Karpas-422 (cell line): ENCODE measurements at regions not wholly inside any gene's neighbourhood (a gene's known extent, or its start where the extent isn't known, plus 50 kb on each side); places are given as distances from the start of the nearest gene placed in this dataset.

Experiments
- DNase-seq: peaks from one replicate; pipeline ENCODE4 v3.0.0-alpha.2; 2015
- H2AFZ ChIP-seq: fragments of 200-600 bp; sonication (generic); 2 replicates; pipeline ENCODE4 v1.6.1; 2014; ENCODE audit warnings: antibody characterized with exemption, low read length, mixed read lengths
- H3K27ac ChIP-seq: fragments of 200-600 bp; sonication (generic); 2 replicates; pipeline ENCODE4 v1.5.1; 2014; ENCODE audit warnings: mild to moderate bottlenecking, low read length, moderate library complexity
- H3K27me3 ChIP-seq: fragments of 200-600 bp; sonication (generic); 2 replicates; pipeline ENCODE4 v1.6.1; 2014; ENCODE audit warnings: low read length, mixed read lengths
- H3K36me3 ChIP-seq: fragments of 200-600 bp; sonication (generic); 2 replicates; pipeline ENCODE4 v1.6.1; 2014; ENCODE audit warnings: low read length, mixed read lengths; ENCODE audit not compliant: insufficient read depth
- H3K4me1 ChIP-seq: fragments of 200-600 bp; sonication (generic); 2 replicates; pipeline ENCODE4 v1.6.1; 2014; ENCODE audit warnings: mild to moderate bottlenecking, low read length, mixed read lengths
- H3K4me2 ChIP-seq: fragments of 200-600 bp; sonication (generic); 2 replicates; pipeline ENCODE4 v1.6.1; 2014; ENCODE audit warnings: low read length, low read depth, mild to moderate bottlenecking; ENCODE audit not compliant: poor library complexity, severe bottlenecking
- H3K4me3 ChIP-seq: fragments of 200-600 bp; sonication (generic); 2 replicates; pipeline ENCODE4 v1.5.1; 2014; ENCODE audit warnings: mild to moderate bottlenecking, antibody characterized with exemption, low read length, mixed read lengths
- H3K79me2 ChIP-seq: fragments of 200-600 bp; sonication (generic); 2 replicates; pipeline ENCODE4 v1.6.1; 2014; ENCODE audit warnings: mild to moderate bottlenecking, low read length, mixed read lengths
- H3K9ac ChIP-seq: fragments of 200-600 bp; sonication (generic); 2 replicates; pipeline ENCODE4 v1.6.0; 2014; ENCODE audit warnings: low read length
- H3K9me2 ChIP-seq: fragments of 200-600 bp; sonication (generic), shearing (Covaris generic); replicated peaks from 2 replicates; pipeline ENCODE4 v1.6.0; 2014; ENCODE audit warnings: mild to moderate bottlenecking, low read length, moderate library complexity; ENCODE audit not compliant: insufficient read depth
- H3K9me3 ChIP-seq: fragments of 300-700, 200-600 bp; sonication (generic); 2 replicates; pipeline ENCODE4 v1.6.1; 2014; ENCODE audit warnings: low read length, mixed read lengths
- H4K20me1 ChIP-seq: fragments of 200-600 bp; sonication (generic); 2 replicates; pipeline ENCODE4 v1.6.1; 2014; ENCODE audit warnings: mild to moderate bottlenecking, antibody characterized with exemption, low read length, low read depth; ENCODE audit not compliant: insufficient read depth

- no peak overlapping the region for H3K4me3 ChIP-seq
- no peak overlapping the region for H3K27ac ChIP-seq
- no peak overlapping the region for H3K9ac ChIP-seq
- no peak for DNase-seq
- no peaks in the 10 kb centered on the region for H3K4me1 ChIP-seq
- no peaks in the 10 kb centered on the region for H4K20me1 ChIP-seq
- no peak overlapping the region for H3K4me2 ChIP-seq
- H3K9me3 ChIP-seq = no peaks in the 10 kb centered on the region
- H3K36me3 ChIP-seq = no peaks in the 10 kb centered on the region
- no peaks in the 10 kb centered on the region for H3K9me2 ChIP-seq
- H3K79me2 ChIP-seq = no peaks in the 10 kb centered on the region
- no peak overlapping the region for H2AFZ ChIP-seq
- peaks cover 3% of the 10 kb centered on the region; the same call in 1 of the 2 replicates for H3K27me3 ChIP-seq
Observed at GRCh38 chr20:24727795-24728194, 221.3 kb upstream of the CST7 start.

DNA sequence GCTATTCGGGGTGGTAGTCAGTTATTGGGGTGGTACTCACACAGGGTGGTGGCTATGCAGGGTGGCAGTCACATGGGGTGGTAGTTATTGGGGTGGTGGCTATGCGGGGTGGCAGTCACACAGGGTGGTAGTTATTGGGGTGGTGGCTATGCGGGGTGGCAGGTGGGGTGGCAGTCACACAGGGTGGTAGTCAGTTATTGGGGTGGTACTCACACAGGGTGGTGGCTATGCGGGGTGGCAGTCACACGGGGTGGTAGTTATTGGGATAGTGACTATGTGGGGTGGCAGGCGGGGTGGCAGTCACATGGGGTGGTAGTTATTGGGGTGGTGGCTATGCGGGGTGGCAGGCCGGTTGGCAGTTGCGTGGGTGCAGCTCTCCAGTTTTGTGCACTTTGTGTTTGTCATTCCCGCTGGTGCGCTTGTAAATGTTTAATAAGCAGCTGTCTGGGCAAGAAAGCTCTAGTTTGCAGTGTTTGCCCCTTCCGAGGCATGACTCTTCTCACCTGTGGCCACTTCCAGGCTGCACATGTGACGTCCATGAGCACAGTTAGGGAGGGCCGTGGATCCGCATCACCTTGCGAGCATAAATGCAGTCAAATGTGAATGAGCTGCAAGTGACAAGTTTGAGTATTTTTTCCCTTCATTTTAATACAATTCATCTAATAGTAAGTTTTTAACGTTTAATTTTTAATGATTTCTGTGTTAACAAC, 219.0 kb upstream of the CST7 start:
- Histone ChIP-seq H3K4me2 (no peak overlapping the region), H3K9me3 (no peaks in the 10 kb centered on the region), H3K4me1 (no peaks in the 10 kb centered on the region), H3K36me3 (no peaks in the 10 kb centered on the region), H3K27ac (no peak overlapping the region), H4K20me1 (no peaks in the 10 kb centered on the region), H3K9ac (no peak overlapping the region), H3K79me2 (no peaks in the 10 kb centered on the region), H3K9me2 (no peaks in the 10 kb centered on the region), H3K4me3 (no peak overlapping the region), H3K27me3 (peaks cover 3% of the 10 kb centered on the region; the same call in 1 of the 2 replicates), H2AFZ (no peak overlapping the region)
- no peak for DNase-seq

- no peaks in the 10 kb centered on the region for H4K20me1 ChIP-seq
- H3K36me3 ChIP-seq = no peaks in the 10 kb centered on the region
- no peaks in the 10 kb centered on the region for H3K4me1 ChIP-seq
- no peaks in the 10 kb centered on the region for H3K9me3 ChIP-seq
- no peaks in the 10 kb centered on the region for H3K9me2 ChIP-seq
- no peaks in the 10 kb centered on the region for H3K79me2 ChIP-seq
- DNase-seq = no peak
- no peak overlapping the region for H3K27ac ChIP-seq
- no peak overlapping the region for H2AFZ ChIP-seq
- H3K9ac ChIP-seq = no peak overlapping the region
- no peak overlapping the region for H3K4me3 ChIP-seq
- peaks cover 3% of the 10 kb centered on the region; the same call in 1 of the 2 replicates for H3K27me3 ChIP-seq
- no peak overlapping the region for H3K4me2 ChIP-seq
Observed at GRCh38 chr20:24730750-24731149, 218.3 kb upstream of the CST7 start.

- Histone ChIP-seq H3K9ac (no peak overlapping the region), H3K36me3 (no peaks in the 10 kb centered on the region), H3K27me3 (peaks cover 3% of the 10 kb centered on the region; the same call in 1 of the 2 replicates), H4K20me1 (no peaks in the 10 kb centered on the region), H3K4me3 (no peak overlapping the region), H3K9me2 (no peaks in the 10 kb centered on the region), H2AFZ (no peak overlapping the region), H3K79me2 (no peaks in the 10 kb centered on the region), H3K4me1 (no peaks in the 10 kb centered on the region), H3K4me2 (no peak overlapping the region), H3K27ac (no peak overlapping the region), H3K9me3 (no peaks in the 10 kb centered on the region)
- no peak for DNase-seq
Observed at GRCh38 chr20:24731312-24731711, 217.8 kb upstream of the CST7 start.

- no peak overlapping the region for H2AFZ ChIP-seq
Observed at GRCh38 chr20:24732076-24732475, 217.0 kb upstream of the CST7 start.

GRCh38 chr20:24732599-24732998, 216.5 kb upstream of the CST7 start:
- Histone ChIP-seq H3K9me3 (no peaks in the 10 kb centered on the region), H3K27me3 (peaks cover 3% of the 10 kb centered on the region; the same call in 1 of the 2 replicates), H3K79me2 (no peaks in the 10 kb centered on the region), H3K9ac (no peak overlapping the region), H3K4me2 (no peak overlapping the region), H3K4me1 (no peaks in the 10 kb centered on the region), H3K4me3 (no peak overlapping the region), H3K27ac (no peak overlapping the region), H2AFZ (no peak overlapping the region), H3K9me2 (no peaks in the 10 kb centered on the region), H4K20me1 (no peaks in the 10 kb centered on the region), H3K36me3 (no peaks in the 10 kb centered on the region)
- DNase-seq = no peak

More at GRCh38 chr20:24732076-24732475, 217.0 kb upstream of the CST7 start:
- no peak overlapping the region for H3K27ac ChIP-seq
- peaks cover 3% of the 10 kb centered on the region; the same call in 1 of the 2 replicates for H3K27me3 ChIP-seq
- no peak overlapping the region for H3K9ac ChIP-seq
- no peaks in the 10 kb centered on the region for H4K20me1 ChIP-seq
- no peak overlapping the region for H3K4me2 ChIP-seq
- no peaks in the 10 kb centered on the region for H3K9me3 ChIP-seq
- H3K4me1 ChIP-seq = no peaks in the 10 kb centered on the region
- no peak for DNase-seq
- H3K9me2 ChIP-seq = no peaks in the 10 kb centered on the region
- H3K4me3 ChIP-seq = no peak overlapping the region
- H3K36me3 ChIP-seq = no peaks in the 10 kb centered on the region
- no peaks in the 10 kb centered on the region for H3K79me2 ChIP-seq

- DNase-seq = no peak
- Histone ChIP-seq H3K36me3 (no peaks in the 10 kb centered on the region), H3K27ac (no peak overlapping the region), H3K9ac (no peak overlapping the region), H3K9me2 (no peaks in the 10 kb centered on the region), H2AFZ (no peak overlapping the region), H3K4me2 (no peak overlapping the region), H3K79me2 (no peaks in the 10 kb centered on the region), H4K20me1 (no peaks in the 10 kb centered on the region), H3K4me3 (no peak overlapping the region), H3K4me1 (no peaks in the 10 kb centered on the region), H3K9me3 (no peaks in the 10 kb centered on the region), H3K27me3 (peaks cover 3% of the 10 kb centered on the region; the same call in 1 of the 2 replicates)
Observed at GRCh38 chr20:24733416-24733815, 215.7 kb upstream of the CST7 start.

- Histone ChIP-seq H3K4me2 (no peak overlapping the region), H3K79me2 (no peaks in the 10 kb centered on the region), H3K36me3 (no peaks in the 10 kb centered on the region), H4K20me1 (no peaks in the 10 kb centered on the region), H3K4me3 (no peak overlapping the region), H2AFZ (no peak overlapping the region), H3K9me3 (no peaks in the 10 kb centered on the region), H3K27ac (no peak overlapping the region), H3K4me1 (no peaks in the 10 kb centered on the region), H3K27me3 (peaks cover 2% of the 10 kb centered on the region; the same call in 1 of the 2 replicates), H3K9ac (no peak overlapping the region), H3K9me2 (no peaks in the 10 kb centered on the region)
- no peak for DNase-seq
Observed at GRCh38 chr20:24734139-24734538, 214.9 kb upstream of the CST7 start.
